IPS-20b (cell line): ENCODE measurements at regions not wholly inside any gene's neighbourhood (a gene's known extent, or its start where the extent isn't known, plus 50 kb on each side); places are given as distances from the start of the nearest gene placed in this dataset.

ENCODE experiments used
- H3K27ac ChIP-seq: one replicate; pipeline ENCODE4 v1.5.1; 2013; ENCODE audit warnings: low read length
- H3K27me3 ChIP-seq: 2 replicates; pipeline ENCODE4 v1.6.1; 2013; ENCODE audit warnings: mild to moderate bottlenecking, low read length, inconsistent platforms; ENCODE audit not compliant: insufficient read depth
- H3K36me3 ChIP-seq: 2 replicates; pipeline ENCODE4 v1.6.1; 2013; ENCODE audit warnings: low read depth, mild to moderate bottlenecking, inconsistent platforms, low read length, moderate library complexity; ENCODE audit not compliant: insufficient read depth
- H3K4me1 ChIP-seq: 2 replicates; pipeline ENCODE4 v1.6.1; 2013; ENCODE audit warnings: mild to moderate bottlenecking, control low read depth, inconsistent platforms, low read length, moderate library complexity; ENCODE audit not compliant: insufficient read depth
- H3K4me3 ChIP-seq: 2 replicates; pipeline ENCODE4 v1.5.1; 2013; ENCODE audit warnings: mild to moderate bottlenecking, low read length, inconsistent platforms
- H3K9ac ChIP-seq: 2 replicates; pipeline ENCODE4 v1.6.1; 2013; ENCODE audit warnings: low read depth, mild to moderate bottlenecking, inconsistent platforms, low read length, moderate library complexity
- H3K9me3 ChIP-seq: 2 replicates; pipeline ENCODE4 v1.6.1; 2013; ENCODE audit warnings: mild to moderate bottlenecking, low read depth, low read length, inconsistent platforms; ENCODE audit not compliant: insufficient read depth

DNA sequence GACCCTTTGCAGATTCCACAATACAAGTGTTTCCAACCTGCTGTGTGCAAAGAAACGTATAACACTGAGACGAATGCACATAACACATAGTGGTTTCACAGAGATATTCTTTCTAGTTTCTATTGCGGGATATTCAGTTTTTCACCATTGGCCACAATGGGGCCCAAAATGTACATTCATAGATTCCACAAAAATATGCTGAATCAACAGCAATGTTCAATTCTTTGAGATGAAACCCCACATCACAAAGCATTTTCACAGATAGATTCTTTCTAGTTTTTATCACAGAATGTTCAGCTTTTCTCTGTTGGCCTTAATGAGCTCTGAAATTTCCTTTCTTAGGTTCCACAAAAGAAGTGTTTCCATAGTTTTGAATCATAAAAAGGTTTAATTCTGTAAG is 2472.3 kb downstream of the TP53TG3F start:
- no peaks in the 10 kb centered on the region for H3K36me3 ChIP-seq
- peaks cover 98% of the 10 kb centered on the region for H3K9me3 ChIP-seq
- no peak overlapping the region for H3K9ac ChIP-seq
- H3K27ac ChIP-seq, result no peak overlapping the region
- H3K4me1 ChIP-seq, result no peaks in the 10 kb centered on the region
- H3K4me3 ChIP-seq, result no peak overlapping the region; the same call in 1 of the 2 replicates
- no peaks in the 10 kb centered on the region for H3K27me3 ChIP-seq
